GM23338 (cell line): ENCODE measurements at regions not wholly inside any gene's neighbourhood (a gene's known extent, or its start where the extent isn't known, plus 50 kb on each side); places are given as distances from the start of the nearest gene placed in this dataset.

Source experiments
- ATAC-seq: fragments of 200-7000 bp; cut with Tn5 transposase; 3 replicates; pipeline ENCODE4 v1.9.1; 2020
- DNase-seq: peaks from one replicate; pipeline ENCODE4 v3.0.0-alpha.2; 2015; ENCODE audit warnings: low spot score
- H2AFZ ChIP-seq: fragments of 200-600 bp; sonication (generic); 2 replicates; pipeline ENCODE4 v1.8.0; 2016; ENCODE audit warnings: antibody characterized with exemption, mild to moderate bottlenecking, moderate library complexity
- H3F3A ChIP-seq: fragments of 200-600 bp; sonication (generic); replicated peaks from 2 replicates; pipeline ENCODE4 v1.8.0; 2017; ENCODE audit warnings: antibody characterized with exemption, mixed run types, low read depth
- H3K27ac ChIP-seq: fragments of 200-600 bp; sonication (generic); 2 replicates; pipeline ENCODE4 v1.6.1; 2016; ENCODE audit warnings: low read depth
- H3K27me3 ChIP-seq: fragments of 200-600 bp; sonication (generic); 2 replicates; pipeline ENCODE4 v1.8.0; 2016; ENCODE audit warnings: mild to moderate bottlenecking, mixed run types, moderate library complexity; ENCODE audit not compliant: insufficient read depth
- H3K36me3 ChIP-seq: fragments of 200-600 bp; sonication (generic); 2 replicates; pipeline ENCODE4 v1.8.0; 2016; ENCODE audit warnings: mild to moderate bottlenecking; ENCODE audit not compliant: insufficient read depth
- H3K4me1 ChIP-seq: fragments of 200-600 bp; sonication (generic); 2 replicates; pipeline ENCODE4 v1.8.0; 2016; ENCODE audit warnings: mild to moderate bottlenecking, moderate library complexity; ENCODE audit not compliant: insufficient read depth
- H3K4me2 ChIP-seq: fragments of 200-600 bp; sonication (generic); 2 replicates; pipeline ENCODE4 v1.7.1; 2017; ENCODE audit warnings: mixed run types
- H3K4me3 ChIP-seq: fragments of 200-600 bp; sonication (generic); 2 replicates; pipeline ENCODE4 v1.6.1; 2016; ENCODE audit warnings: mixed run types
- H3K79me2 ChIP-seq: fragments of 200-600 bp; sonication (generic); replicated peaks from 2 replicates; pipeline ENCODE4 v1.8.0; 2017; ENCODE audit warnings: mild to moderate bottlenecking; ENCODE audit not compliant: insufficient read depth
- H3K9me2 ChIP-seq: fragments of 200-600 bp; sonication (generic); 2 replicates; pipeline ENCODE4 v1.8.0; 2017; ENCODE audit not compliant: insufficient read depth
- H4K20me1 ChIP-seq: fragments of 200-600 bp; sonication (generic); replicated peaks from 2 replicates; pipeline ENCODE4 v1.8.0; 2017; ENCODE audit warnings: mild to moderate bottlenecking; ENCODE audit not compliant: insufficient read depth
- H3K27ac Mint-ChIP-seq: 2 replicates; pipeline ENCODE4 v1.8.0; 2020; ENCODE audit warnings: inconsistent platforms, mild to moderate bottlenecking, moderate library complexity, mixed read lengths
- H3K27me3 Mint-ChIP-seq: 3 replicates; pipeline ENCODE4 v1.8.0; 2022; ENCODE audit warnings: low read depth, mild to moderate bottlenecking, moderate library complexity, mixed read lengths, inconsistent platforms; ENCODE audit not compliant: insufficient read depth, poor library complexity
- H3K36me3 Mint-ChIP-seq: 3 replicates; pipeline ENCODE4 v1.8.0; 2021; ENCODE audit warnings: low read depth, mild to moderate bottlenecking, inconsistent platforms, moderate library complexity, mixed read lengths
- H3K4me1 Mint-ChIP-seq: 3 replicates; pipeline ENCODE4 v1.8.0; 2020; ENCODE audit warnings: mild to moderate bottlenecking, inconsistent platforms, mixed read lengths
- H3K4me3 Mint-ChIP-seq: 3 replicates; pipeline ENCODE4 v1.8.0; 2021; ENCODE audit warnings: moderate library complexity, mild to moderate bottlenecking, inconsistent platforms, mixed read lengths
- H3K9me3 Mint-ChIP-seq: 3 replicates; pipeline ENCODE4 v1.8.0; 2020; ENCODE audit warnings: moderate library complexity, mild to moderate bottlenecking, inconsistent platforms, mixed read lengths
- CREB1 ChIP-seq: fragments of 250-450 bp; sonication (Bioruptor Pico); IDR thresholded peaks from 2 replicates; pipeline ENCODE4 v1.5.0; 2020; ENCODE audit warnings: low read depth, mild to moderate bottlenecking, moderate library complexity
- EZH2 ChIP-seq: fragments of 200-600 bp; sonication (generic); IDR thresholded peaks from one replicate; pipeline ENCODE4 v1.8.0; 2017; ENCODE audit warnings: antibody characterized with exemption, mild to moderate bottlenecking, low read depth; ENCODE audit not compliant: unreplicated experiment
- EZH2phosphoT487 ChIP-seq: fragments of 200-600 bp; sonication (generic); IDR thresholded peaks from one replicate; pipeline ENCODE4 v1.8.1; 2018; ENCODE audit warnings: antibody characterized with exemption; ENCODE audit not compliant: unreplicated experiment
- JUNB ChIP-seq: IDR thresholded peaks from one replicate; pipeline ENCODE4 v1.6.1; 2016; ENCODE audit warnings: antibody characterized with exemption; ENCODE audit not compliant: unreplicated experiment
- NANOG ChIP-seq: IDR thresholded peaks from 2 replicates; pipeline ENCODE4 v1.6.1; 2016; ENCODE audit warnings: antibody characterized with exemption, borderline replicate concordance
- POLR2AphosphoS5 ChIP-seq: IDR thresholded peaks from 2 replicates; pipeline ENCODE4 v1.6.1; 2016; ENCODE audit warnings: antibody characterized with exemption, low read depth
- STAT1 ChIP-seq: IDR thresholded peaks from one replicate; pipeline ENCODE4 v1.6.1; 2016; ENCODE audit warnings: antibody characterized with exemption; ENCODE audit not compliant: unreplicated experiment
- ZNF114 ChIP-seq: fragments of 250-450 bp; sonication (Bioruptor Pico); IDR thresholded peaks from 2 replicates; pipeline ENCODE4 v1.5.0; 2020; ENCODE audit warnings: mild to moderate bottlenecking, moderate library complexity
- ZNF331 ChIP-seq: fragments of 250-450 bp; sonication (Bioruptor Pico); IDR thresholded peaks from 2 replicates; pipeline ENCODE4 v1.5.0; 2020; ENCODE audit warnings: low read depth, mild to moderate bottlenecking, moderate library complexity
- TF ChIP-seq, protein P1 (sequence below): fragments of 250-450 bp; sonication (Bioruptor Pico); IDR thresholded peaks from 2 replicates; pipeline ENCODE4 v1.5.0; 2020; ENCODE audit warnings: mild to moderate bottlenecking, moderate library complexity
- TF ChIP-seq, protein P2 (sequence below): IDR thresholded peaks from one replicate; pipeline ENCODE4 v1.6.1; 2018; ENCODE audit warnings: antibody characterized with exemption; ENCODE audit not compliant: unreplicated experiment
- TF ChIP-seq, protein P3 (sequence below), 2 experiments: fragments of 200-600 bp in 1 of 2; sonication (generic) in 1 of 2; conservative IDR thresholded peaks; 2 replicates each; pipeline versions ENCODE4 v1.5.1 to v1.6.1; 2016 to 2017; ENCODE audit warnings: antibody characterized with exemption in 2 of 2, low read depth in 2 of 2, mild to moderate bottlenecking in 2 of 2, moderate library complexity in 1 of 2
- TF ChIP-seq, protein P4 (sequence below): IDR thresholded peaks from 2 replicates; pipeline ENCODE4 v1.6.1; 2016; ENCODE audit warnings: antibody characterized with exemption

- DNase-seq, result no peak
- H3K4me1 Mint-ChIP-seq, result peaks cover 26% of the 10 kb centered on the region
- Histone ChIP-seq H3K4me1 (peaks cover 22% of the 10 kb centered on the region), H3K36me3 (no peaks in the 10 kb centered on the region), H3K9me2 (no peaks in the 10 kb centered on the region), H3K27ac (no peak overlapping the region), H2AFZ (no peak overlapping the region), H3K79me2 (no peaks in the 10 kb centered on the region), H3K4me2 (no peak overlapping the region), H4K20me1 (no peaks in the 10 kb centered on the region), H3K27me3 (no peaks in the 10 kb centered on the region), H3F3A (no peaks in the 10 kb centered on the region), H3K4me3 (no peak overlapping the region)
- no peaks in the 10 kb centered on the region for H3K36me3 Mint-ChIP-seq
- no peak overlapping the region for H3K4me3 Mint-ChIP-seq
- H3K27ac Mint-ChIP-seq, result no peak overlapping the region
- H3K27me3 Mint-ChIP-seq, result peaks cover 12% of the 10 kb centered on the region
- no peak for ATAC-seq
- H3K9me3 Mint-ChIP-seq, result no peaks in the 10 kb centered on the region; the same call in 1 of the 3 replicates
- TF ChIP-seq NANOG (no peak), EZH2 (no peak), CREB1 (CRISPR knock-in tag) (no peak), POLR2AphosphoS5 (no peak), EZH2phosphoT487 (no peak), STAT1 (no peak), ZNF331 (CRISPR knock-in tag) (no peak), ZNF114 (CRISPR knock-in tag) (no peak), JUNB (no peak)
- TF ChIP-seq, protein P1, sequence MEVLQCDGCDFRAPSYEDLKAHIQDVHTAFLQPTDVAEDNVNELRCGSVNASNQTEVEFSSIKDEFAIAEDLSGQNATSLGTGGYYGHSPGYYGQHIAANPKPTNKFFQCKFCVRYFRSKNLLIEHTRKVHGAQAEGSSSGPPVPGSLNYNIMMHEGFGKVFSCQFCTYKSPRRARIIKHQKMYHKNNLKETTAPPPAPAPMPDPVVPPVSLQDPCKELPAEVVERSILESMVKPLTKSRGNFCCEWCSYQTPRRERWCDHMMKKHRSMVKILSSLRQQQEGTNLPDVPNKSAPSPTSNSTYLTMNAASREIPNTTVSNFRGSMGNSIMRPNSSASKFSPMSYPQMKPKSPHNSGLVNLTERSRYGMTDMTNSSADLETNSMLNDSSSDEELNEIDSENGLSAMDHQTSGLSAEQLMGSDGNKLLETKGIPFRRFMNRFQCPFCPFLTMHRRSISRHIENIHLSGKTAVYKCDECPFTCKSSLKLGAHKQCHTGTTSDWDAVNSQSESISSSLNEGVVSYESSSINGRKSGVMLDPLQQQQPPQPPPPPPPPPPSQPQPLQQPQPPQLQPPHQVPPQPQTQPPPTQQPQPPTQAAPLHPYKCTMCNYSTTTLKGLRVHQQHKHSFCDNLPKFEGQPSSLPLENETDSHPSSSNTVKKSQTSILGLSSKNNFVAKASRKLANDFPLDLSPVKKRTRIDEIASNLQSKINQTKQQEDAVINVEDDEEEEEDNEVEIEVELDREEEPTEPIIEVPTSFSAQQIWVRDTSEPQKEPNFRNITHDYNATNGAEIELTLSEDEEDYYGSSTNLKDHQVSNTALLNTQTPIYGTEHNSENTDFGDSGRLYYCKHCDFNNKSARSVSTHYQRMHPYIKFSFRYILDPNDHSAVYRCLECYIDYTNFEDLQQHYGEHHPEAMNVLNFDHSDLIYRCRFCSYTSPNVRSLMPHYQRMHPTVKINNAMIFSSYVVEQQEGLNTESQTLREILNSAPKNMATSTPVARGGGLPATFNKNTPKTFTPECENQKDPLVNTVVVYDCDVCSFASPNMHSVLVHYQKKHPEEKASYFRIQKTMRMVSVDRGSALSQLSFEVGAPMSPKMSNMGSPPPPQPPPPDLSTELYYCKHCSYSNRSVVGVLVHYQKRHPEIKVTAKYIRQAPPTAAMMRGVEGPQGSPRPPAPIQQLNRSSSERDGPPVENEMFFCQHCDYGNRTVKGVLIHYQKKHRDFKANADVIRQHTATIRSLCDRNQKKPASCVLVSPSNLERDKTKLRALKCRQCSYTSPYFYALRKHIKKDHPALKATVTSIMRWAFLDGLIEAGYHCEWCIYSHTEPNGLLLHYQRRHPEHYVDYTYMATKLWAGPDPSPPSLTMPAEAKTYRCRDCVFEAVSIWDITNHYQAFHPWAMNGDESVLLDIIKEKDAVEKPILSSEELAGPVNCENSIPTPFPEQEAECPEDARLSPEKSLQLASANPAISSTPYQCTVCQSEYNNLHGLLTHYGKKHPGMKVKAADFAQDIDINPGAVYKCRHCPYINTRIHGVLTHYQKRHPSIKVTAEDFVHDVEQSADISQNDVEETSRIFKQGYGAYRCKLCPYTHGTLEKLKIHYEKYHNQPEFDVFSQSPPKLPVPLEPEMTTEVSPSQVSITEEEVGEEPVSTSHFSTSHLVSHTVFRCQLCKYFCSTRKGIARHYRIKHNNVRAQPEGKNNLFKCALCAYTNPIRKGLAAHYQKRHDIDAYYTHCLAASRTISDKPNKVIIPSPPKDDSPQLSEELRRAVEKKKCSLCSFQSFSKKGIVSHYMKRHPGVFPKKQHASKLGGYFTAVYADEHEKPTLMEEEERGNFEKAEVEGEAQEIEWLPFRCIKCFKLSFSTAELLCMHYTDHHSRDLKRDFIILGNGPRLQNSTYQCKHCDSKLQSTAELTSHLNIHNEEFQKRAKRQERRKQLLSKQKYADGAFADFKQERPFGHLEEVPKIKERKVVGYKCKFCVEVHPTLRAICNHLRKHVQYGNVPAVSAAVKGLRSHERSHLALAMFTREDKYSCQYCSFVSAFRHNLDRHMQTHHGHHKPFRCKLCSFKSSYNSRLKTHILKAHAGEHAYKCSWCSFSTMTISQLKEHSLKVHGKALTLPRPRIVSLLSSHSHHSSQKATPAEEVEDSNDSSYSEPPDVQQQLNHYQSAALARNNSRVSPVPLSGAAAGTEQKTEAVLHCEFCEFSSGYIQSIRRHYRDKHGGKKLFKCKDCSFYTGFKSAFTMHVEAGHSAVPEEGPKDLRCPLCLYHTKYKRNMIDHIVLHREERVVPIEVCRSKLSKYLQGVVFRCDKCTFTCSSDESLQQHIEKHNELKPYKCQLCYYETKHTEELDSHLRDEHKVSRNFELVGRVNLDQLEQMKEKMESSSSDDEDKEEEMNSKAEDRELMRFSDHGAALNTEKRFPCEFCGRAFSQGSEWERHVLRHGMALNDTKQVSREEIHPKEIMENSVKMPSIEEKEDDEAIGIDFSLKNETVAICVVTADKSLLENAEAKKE (CRISPR knock-in tag), result no peak
- TF ChIP-seq, protein P2, sequence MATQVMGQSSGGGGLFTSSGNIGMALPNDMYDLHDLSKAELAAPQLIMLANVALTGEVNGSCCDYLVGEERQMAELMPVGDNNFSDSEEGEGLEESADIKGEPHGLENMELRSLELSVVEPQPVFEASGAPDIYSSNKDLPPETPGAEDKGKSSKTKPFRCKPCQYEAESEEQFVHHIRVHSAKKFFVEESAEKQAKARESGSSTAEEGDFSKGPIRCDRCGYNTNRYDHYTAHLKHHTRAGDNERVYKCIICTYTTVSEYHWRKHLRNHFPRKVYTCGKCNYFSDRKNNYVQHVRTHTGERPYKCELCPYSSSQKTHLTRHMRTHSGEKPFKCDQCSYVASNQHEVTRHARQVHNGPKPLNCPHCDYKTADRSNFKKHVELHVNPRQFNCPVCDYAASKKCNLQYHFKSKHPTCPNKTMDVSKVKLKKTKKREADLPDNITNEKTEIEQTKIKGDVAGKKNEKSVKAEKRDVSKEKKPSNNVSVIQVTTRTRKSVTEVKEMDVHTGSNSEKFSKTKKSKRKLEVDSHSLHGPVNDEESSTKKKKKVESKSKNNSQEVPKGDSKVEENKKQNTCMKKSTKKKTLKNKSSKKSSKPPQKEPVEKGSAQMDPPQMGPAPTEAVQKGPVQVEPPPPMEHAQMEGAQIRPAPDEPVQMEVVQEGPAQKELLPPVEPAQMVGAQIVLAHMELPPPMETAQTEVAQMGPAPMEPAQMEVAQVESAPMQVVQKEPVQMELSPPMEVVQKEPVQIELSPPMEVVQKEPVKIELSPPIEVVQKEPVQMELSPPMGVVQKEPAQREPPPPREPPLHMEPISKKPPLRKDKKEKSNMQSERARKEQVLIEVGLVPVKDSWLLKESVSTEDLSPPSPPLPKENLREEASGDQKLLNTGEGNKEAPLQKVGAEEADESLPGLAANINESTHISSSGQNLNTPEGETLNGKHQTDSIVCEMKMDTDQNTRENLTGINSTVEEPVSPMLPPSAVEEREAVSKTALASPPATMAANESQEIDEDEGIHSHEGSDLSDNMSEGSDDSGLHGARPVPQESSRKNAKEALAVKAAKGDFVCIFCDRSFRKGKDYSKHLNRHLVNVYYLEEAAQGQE, result no peak
- TF ChIP-seq, protein P3, sequence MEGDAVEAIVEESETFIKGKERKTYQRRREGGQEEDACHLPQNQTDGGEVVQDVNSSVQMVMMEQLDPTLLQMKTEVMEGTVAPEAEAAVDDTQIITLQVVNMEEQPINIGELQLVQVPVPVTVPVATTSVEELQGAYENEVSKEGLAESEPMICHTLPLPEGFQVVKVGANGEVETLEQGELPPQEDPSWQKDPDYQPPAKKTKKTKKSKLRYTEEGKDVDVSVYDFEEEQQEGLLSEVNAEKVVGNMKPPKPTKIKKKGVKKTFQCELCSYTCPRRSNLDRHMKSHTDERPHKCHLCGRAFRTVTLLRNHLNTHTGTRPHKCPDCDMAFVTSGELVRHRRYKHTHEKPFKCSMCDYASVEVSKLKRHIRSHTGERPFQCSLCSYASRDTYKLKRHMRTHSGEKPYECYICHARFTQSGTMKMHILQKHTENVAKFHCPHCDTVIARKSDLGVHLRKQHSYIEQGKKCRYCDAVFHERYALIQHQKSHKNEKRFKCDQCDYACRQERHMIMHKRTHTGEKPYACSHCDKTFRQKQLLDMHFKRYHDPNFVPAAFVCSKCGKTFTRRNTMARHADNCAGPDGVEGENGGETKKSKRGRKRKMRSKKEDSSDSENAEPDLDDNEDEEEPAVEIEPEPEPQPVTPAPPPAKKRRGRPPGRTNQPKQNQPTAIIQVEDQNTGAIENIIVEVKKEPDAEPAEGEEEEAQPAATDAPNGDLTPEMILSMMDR (conservative IDR thresholded peaks at IDR 0.05; ENCODE audit: low read depth in 2 of 2), result no peak
- TF ChIP-seq, protein P4, sequence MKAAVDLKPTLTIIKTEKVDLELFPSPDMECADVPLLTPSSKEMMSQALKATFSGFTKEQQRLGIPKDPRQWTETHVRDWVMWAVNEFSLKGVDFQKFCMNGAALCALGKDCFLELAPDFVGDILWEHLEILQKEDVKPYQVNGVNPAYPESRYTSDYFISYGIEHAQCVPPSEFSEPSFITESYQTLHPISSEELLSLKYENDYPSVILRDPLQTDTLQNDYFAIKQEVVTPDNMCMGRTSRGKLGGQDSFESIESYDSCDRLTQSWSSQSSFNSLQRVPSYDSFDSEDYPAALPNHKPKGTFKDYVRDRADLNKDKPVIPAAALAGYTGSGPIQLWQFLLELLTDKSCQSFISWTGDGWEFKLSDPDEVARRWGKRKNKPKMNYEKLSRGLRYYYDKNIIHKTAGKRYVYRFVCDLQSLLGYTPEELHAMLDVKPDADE, result no peak
Observed at GRCh38 chr7:47669178-47669891, 87.4 kb upstream of the TNS3 start.
